ENCODE measurements at regions not wholly inside any gene's neighbourhood (a gene's known extent, or its start where the extent isn't known, plus 50 kb on each side); places are given as distances from the start of the nearest gene placed in this dataset.

GRCh38 chr12:61797266-61797665, 462.9 kb upstream of the USP15 start:
- TF ChIP-seq FOXA1 (IDR thresholded peaks at IDR 0.05), result no peak
- no peak for TF ChIP-seq TARDBP (IDR thresholded peaks at IDR 0.05)
- TF ChIP-seq NFRKB (IDR thresholded peaks at IDR 0.05), result no peak
- no peak for TF ChIP-seq BHLHE40 (IDR thresholded peaks at IDR 0.05; ENCODE audit: borderline replicate concordance)
- no peak for TF ChIP-seq SP1 (IDR thresholded peaks at IDR 0.05)

All from HEK293T (cell line).